ENCODE measurements at regions not wholly inside any gene's neighbourhood (a gene's known extent, or its start where the extent isn't known, plus 50 kb on each side); places are given as distances from the start of the nearest gene placed in this dataset.

DNA sequence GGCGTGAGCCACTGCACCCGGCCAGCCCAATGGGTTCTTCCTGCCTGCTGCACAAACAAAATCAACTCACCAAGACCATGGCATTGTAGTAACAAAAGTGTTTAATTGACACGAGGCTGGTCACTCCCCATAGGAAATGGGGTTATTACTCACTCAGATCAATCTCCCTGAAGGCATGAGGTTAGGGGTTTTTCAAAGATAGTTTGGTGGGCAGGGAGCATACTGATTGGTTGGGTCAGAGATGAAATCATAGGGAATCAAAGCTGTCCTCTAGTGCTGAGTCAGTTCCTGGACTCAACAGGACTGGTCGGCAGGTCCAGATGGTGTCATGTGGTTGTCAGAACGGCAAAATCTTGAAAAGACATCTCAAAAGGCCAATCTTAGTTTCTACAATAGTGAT is 122.1 kb downstream of the TMEM17 start:
- ATAC-seq: no peak
- Mint-ChIP-seq H3K27ac (no peak overlapping the region), H3K27me3 (ENCODE audit: low read depth) (no peaks in the 10 kb centered on the region), H3K36me3 (peaks cover 21% of the 10 kb centered on the region), H3K9me3 (peaks cover 33% of the 10 kb centered on the region), H3K4me3 (no peak overlapping the region), H3K4me1 (peaks cover 29% of the 10 kb centered on the region)
- ChIA-PET POLR2A (no interaction called here), CTCF (no interaction called here)
- no peak for DNase-seq (ENCODE audit: low spot score)
- no peak for TF ChIP-seq ZNF317 (CRISPR knock-in tag; IDR thresholded peaks at IDR 0.05; ENCODE audit: borderline replicate concordance, low read depth)
- no peak for TF ChIP-seq STAT6 (CRISPR knock-in tag; conservative IDR thresholded peaks at IDR 0.05; ENCODE audit: low read depth)
- TF ChIP-seq GABPB1 (CRISPR knock-in tag; IDR thresholded peaks at IDR 0.05): no peak
- no peak for TF ChIP-seq JUN (CRISPR knock-in tag; IDR thresholded peaks at IDR 0.05)
- TF ChIP-seq ETV6 (CRISPR knock-in tag; IDR thresholded peaks at IDR 0.05): no peak
- TF ChIP-seq MXD4 (CRISPR knock-in tag; IDR thresholded peaks at IDR 0.05; ENCODE audit: borderline replicate concordance): no peak
- no peak for TF ChIP-seq USF1 (CRISPR knock-in tag; IDR thresholded peaks at IDR 0.05)
- no peak for TF ChIP-seq ARID4B (CRISPR knock-in tag; IDR thresholded peaks at IDR 0.05; ENCODE audit: borderline replicate concordance)
- TF ChIP-seq, protein P1, sequence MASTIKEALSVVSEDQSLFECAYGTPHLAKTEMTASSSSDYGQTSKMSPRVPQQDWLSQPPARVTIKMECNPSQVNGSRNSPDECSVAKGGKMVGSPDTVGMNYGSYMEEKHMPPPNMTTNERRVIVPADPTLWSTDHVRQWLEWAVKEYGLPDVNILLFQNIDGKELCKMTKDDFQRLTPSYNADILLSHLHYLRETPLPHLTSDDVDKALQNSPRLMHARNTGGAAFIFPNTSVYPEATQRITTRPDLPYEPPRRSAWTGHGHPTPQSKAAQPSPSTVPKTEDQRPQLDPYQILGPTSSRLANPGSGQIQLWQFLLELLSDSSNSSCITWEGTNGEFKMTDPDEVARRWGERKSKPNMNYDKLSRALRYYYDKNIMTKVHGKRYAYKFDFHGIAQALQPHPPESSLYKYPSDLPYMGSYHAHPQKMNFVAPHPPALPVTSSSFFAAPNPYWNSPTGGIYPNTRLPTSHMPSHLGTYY (CRISPR knock-in tag; IDR thresholded peaks at IDR 0.05): no peak
- no peak for TF ChIP-seq ATF2 (CRISPR knock-in tag; IDR thresholded peaks at IDR 0.05; ENCODE audit: borderline replicate concordance, low read depth)
- no peak for TF ChIP-seq ZNF423 (CRISPR knock-in tag; IDR thresholded peaks at IDR 0.05)
- TF ChIP-seq ZNF425 (CRISPR knock-in tag; conservative IDR thresholded peaks at IDR 0.05): no peak

DNA sequence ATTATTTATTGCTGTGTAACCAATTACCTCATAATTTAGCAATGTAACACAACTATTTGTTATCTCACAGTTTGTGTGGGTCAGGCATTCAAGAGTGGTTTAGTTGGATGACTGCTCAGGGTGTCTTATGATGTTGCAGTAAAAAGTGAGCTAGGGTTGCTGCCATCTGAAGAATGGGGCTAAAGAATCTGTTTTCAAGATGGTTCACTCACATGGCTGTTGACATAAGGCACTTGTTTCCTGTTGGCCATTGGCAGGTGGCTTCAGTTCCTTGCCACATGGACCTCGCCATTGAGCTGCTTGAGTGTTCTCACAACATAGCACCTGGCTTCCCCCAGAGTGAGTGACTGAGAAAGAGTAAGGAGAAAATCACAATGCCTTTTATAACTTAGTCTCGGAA is 123.2 kb downstream of the TMEM17 start:
- Mint-ChIP-seq H3K4me1 (peaks cover 30% of the 10 kb centered on the region), H3K4me3 (no peak overlapping the region), H3K27me3 (ENCODE audit: low read depth) (no peaks in the 10 kb centered on the region), H3K36me3 (peaks cover 21% of the 10 kb centered on the region), H3K27ac (no peak overlapping the region), H3K9me3 (peaks cover 41% of the 10 kb centered on the region)
- DNase-seq (ENCODE audit: low spot score) (no peak), ATAC-seq (no peak)
- CTCF ChIA-PET: no interaction called here
- POLR2A ChIA-PET: no interaction called here
- TF ChIP-seq, protein P2, sequence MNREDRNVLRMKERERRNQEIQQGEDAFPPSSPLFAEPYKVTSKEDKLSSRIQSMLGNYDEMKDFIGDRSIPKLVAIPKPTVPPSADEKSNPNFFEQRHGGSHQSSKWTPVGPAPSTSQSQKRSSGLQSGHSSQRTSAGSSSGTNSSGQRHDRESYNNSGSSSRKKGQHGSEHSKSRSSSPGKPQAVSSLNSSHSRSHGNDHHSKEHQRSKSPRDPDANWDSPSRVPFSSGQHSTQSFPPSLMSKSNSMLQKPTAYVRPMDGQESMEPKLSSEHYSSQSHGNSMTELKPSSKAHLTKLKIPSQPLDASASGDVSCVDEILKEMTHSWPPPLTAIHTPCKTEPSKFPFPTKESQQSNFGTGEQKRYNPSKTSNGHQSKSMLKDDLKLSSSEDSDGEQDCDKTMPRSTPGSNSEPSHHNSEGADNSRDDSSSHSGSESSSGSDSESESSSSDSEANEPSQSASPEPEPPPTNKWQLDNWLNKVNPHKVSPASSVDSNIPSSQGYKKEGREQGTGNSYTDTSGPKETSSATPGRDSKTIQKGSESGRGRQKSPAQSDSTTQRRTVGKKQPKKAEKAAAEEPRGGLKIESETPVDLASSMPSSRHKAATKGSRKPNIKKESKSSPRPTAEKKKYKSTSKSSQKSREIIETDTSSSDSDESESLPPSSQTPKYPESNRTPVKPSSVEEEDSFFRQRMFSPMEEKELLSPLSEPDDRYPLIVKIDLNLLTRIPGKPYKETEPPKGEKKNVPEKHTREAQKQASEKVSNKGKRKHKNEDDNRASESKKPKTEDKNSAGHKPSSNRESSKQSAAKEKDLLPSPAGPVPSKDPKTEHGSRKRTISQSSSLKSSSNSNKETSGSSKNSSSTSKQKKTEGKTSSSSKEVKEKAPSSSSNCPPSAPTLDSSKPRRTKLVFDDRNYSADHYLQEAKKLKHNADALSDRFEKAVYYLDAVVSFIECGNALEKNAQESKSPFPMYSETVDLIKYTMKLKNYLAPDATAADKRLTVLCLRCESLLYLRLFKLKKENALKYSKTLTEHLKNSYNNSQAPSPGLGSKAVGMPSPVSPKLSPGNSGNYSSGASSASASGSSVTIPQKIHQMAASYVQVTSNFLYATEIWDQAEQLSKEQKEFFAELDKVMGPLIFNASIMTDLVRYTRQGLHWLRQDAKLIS (CRISPR knock-in tag; IDR thresholded peaks at IDR 0.05; ENCODE audit: borderline replicate concordance): no peak
- no peak for TF ChIP-seq ESRRA (CRISPR knock-in tag; IDR thresholded peaks at IDR 0.05; ENCODE audit: borderline replicate concordance)
- TF ChIP-seq ZBTB21 (CRISPR knock-in tag; IDR thresholded peaks at IDR 0.05; ENCODE audit: borderline replicate concordance): no peak
- no peak for TF ChIP-seq ZNF317 (CRISPR knock-in tag; IDR thresholded peaks at IDR 0.05; ENCODE audit: borderline replicate concordance, low read depth)
- TF ChIP-seq, protein P3, sequence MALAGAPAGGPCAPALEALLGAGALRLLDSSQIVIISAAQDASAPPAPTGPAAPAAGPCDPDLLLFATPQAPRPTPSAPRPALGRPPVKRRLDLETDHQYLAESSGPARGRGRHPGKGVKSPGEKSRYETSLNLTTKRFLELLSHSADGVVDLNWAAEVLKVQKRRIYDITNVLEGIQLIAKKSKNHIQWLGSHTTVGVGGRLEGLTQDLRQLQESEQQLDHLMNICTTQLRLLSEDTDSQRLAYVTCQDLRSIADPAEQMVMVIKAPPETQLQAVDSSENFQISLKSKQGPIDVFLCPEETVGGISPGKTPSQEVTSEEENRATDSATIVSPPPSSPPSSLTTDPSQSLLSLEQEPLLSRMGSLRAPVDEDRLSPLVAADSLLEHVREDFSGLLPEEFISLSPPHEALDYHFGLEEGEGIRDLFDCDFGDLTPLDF (CRISPR knock-in tag; IDR thresholded peaks at IDR 0.05): no peak

Measured in WTC11 (cell line).